ENCODE measurements at regions not wholly inside any gene's neighbourhood (a gene's known extent, or its start where the extent isn't known, plus 50 kb on each side); places are given as distances from the start of the nearest gene placed in this dataset.

DNA sequence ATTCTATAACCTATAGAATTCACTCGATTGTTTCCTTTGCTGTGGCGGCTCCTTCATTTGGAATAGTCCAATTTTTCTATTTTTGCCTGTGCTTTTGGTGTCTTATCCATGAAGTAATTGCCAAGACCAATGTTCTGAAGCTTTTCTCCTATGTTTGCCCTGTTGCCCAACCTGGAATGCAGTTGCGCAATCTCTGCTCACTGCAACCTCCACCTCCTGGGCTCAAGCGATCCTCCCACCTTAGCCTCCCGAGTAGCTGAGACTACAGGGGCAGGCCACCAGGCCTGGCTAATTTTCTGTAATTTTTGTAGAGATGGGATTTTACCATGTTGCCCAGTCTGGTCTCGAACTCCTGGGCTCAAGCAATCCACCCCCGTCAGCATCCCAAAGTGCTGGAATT lies 163.5 kb downstream of the OR2B2 start:
- TF ChIP-seq CTCF (conservative IDR thresholded peaks at IDR 0.05 in 1 of 2, IDR thresholded peaks at IDR 0.05 in 1 of 2; ENCODE audit: extremely low read depth in 1 of 2, insufficient read depth in 1 of 2, low read depth in 1 of 2, low read length in 2 of 2) (no peak), EZH2 (IDR thresholded peaks at IDR 0.05; ENCODE audit: borderline replicate concordance, low read length) (no peak)
